GM08714 (cell line): ENCODE measurements at regions not wholly inside any gene's neighbourhood (a gene's known extent, or its start where the extent isn't known, plus 50 kb on each side); places are given as distances from the start of the nearest gene placed in this dataset.

Source experiments
- H3K4me3 ChIP-seq: fragments of 200-500 bp; sonication (Bioruptor generic); 2 replicates; pipeline ENCODE4 v1.5.1; 2014; ENCODE audit warnings: mild to moderate bottlenecking, low read length, inconsistent platforms
- ZNF274 ChIP-seq: IDR thresholded peaks from 2 replicates; pipeline ENCODE4 v1.6.1; 2012; ENCODE audit warnings: mild to moderate bottlenecking, low read depth, low read length

DNA sequence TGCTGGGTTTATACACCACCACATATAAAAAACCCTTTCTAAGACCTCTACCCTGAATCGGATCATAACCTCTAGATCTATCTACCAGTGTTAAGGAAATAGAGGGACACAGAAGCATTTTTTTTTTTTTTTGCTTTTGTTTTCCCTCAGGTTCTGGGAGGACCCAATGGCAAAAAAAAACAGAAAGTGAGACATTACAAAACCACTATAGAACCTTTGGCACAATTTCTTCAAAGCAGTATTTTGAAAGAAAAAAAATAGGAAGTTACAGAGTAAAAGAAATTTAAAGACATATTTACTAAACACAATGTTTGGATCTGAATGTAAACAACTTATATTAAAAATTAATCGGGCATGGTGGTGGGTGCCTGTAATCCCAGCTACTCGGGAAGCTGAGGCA is 1258.7 kb upstream of the GJE1 start:
- no peak for TF ChIP-seq ZNF274
- H3K4me3 ChIP-seq, result no peak overlapping the region

DNA sequence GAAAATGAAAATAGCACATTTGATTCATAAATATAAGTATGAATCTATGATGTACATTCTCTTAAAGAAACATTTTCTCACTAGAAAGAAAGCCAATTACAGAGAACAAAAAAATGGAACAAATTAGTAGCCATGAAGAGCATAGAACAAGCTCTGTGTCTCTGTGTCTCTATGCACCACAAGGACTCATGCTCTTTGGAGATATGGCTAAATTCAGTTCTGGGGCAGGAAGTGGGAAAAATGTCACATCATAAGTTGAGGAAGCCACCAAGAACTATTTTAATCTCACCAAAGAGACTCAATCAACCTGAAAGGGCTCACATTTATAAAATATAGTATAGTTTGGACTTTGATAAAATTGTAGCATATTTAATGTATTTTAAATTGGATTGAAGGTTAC is 1259.8 kb upstream of the GJE1 start:
- H3K4me3 ChIP-seq, result no peak overlapping the region
- TF ChIP-seq ZNF274, result no peak

DNA sequence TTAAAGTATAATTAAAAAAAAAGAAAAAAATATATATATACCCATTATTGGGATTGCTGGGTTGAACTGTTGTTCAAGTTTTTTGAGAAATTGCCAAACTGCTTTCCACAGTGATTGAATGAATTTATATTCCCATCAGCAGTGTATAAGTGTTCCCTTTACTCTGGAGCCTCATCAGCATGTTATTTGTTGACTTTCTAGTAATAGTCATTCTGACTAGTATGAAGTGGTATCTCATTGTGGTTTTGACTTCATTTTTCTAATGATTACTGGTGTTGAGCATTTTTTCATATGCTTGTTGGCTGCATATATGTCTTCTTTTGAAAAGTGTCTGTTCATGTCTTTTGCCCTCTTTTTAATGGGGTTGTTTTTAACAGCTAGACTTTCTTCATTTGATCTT is 1260.8 kb upstream of the GJE1 start:
- no peak for TF ChIP-seq ZNF274
- no peak overlapping the region for H3K4me3 ChIP-seq

DNA sequence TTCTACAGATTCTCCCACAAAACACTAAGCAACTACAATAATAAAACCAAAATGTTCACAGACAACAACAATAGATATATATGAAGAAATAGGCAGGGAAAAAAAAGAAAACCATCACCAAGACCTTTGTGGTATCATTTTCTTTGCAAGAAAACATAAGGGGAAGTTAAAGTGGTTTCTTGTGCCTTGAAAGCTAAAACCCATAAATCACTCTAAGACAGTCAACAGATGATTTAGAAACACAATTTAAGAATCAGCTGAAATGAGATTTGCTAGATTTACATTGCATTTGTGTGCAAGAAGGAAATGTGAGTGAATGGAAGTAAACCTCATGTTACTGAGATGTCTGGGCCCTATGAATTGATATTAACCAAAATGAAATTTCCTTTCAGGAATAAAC is 1265.4 kb upstream of the GJE1 start:
- TF ChIP-seq ZNF274, result no peak
- no peak overlapping the region for H3K4me3 ChIP-seq

DNA sequence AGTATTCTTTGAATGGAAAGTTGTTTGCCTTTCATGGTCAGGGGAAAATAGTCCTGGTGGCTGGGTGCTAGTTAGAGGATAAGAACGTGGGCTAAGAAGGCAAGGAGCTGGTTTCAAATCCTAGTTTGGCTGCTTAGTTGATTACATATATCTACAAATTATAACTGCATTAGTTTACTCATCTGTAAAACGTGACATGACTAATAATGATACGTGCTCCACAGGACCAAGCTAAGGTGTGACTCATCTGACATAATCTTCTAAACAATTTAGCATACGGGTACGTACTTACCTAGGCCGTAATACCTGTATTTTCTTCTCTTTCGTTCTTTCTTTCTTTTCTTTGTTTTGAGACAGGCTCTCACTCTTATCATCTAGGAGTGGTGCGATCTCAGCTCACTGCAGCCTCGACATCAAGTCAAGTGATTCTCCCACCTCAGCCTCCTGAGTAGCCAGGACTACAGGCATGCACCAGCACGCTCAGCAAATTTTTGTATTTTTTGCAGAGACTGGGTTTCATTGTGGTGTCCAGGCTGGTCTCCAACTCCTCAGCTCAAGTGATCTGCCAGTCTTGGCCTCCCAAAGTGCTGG is 1274.2 kb upstream of the GJE1 start:
- no peak overlapping the region for H3K4me3 ChIP-seq
- TF ChIP-seq ZNF274, result no peak

DNA sequence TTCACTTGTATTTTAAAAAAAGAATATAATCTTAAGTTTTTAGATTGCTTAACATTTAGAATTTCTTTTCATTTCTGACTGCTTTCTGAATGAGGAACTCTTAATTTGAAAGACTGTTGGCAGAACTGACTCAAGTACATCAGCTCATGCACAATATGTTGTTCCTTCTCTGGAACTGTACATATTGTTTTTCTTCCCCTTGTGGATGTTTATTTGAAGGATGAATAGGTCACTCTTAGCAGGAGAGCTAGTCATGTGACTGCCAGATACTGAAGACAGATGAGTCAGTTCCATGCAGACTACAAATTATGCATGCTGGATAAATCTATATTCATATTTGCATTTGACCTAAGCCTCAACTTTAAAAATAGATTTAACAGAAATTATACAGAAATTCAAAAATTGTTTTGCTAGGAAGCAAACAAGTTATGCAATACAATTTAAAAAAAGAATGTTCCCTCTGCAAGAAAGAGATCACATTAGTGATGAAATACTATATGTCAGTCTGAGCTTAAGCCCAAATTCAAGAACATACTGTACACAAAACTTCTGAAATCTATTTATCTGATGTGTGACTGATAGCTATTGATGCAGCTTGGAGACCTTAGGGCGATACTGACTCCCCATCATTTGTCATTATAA is 1274.9 kb upstream of the GJE1 start:
- H3K4me3 ChIP-seq, result no peak overlapping the region
- no peak for TF ChIP-seq ZNF274

DNA sequence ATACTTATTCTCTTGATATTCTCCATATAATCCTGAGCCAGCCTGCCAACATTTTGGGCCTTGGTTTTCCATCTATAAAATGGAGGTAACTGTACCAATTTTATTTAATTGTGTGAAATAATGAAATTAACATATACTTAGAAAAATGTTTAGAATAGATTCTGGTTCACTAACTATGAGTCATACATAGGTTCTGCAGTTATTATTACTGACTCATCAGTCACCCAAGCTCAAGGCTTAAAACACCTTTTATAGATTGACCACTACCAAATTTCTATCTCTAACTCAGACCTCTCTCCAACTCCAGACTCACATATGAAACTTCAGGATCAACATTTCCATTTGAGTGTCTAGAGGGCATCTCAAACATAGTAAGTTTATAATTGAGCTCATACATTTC is 1277.2 kb upstream of the GJE1 start:
- no peak for TF ChIP-seq ZNF274
- no peak overlapping the region for H3K4me3 ChIP-seq

DNA sequence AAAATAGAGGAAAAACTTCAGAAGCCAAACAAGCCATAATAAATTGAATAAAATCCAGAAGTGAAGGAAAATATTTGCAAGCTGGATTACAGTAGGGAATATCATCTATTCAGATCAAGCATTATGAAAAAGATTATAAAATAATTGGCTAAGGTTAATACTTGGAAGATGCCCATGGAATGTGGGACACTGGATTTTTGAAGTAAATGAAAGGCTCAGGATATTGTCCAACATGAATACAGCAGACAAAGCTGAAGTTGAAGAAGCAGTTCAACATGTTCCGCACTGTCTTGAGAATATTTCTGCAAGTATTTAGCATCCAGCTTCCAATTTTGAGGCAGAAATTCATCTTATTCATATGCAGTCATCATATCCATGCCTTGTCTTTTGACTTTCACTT is 1278.4 kb upstream of the GJE1 start:
- TF ChIP-seq ZNF274, result no peak
- H3K4me3 ChIP-seq, result no peak overlapping the region

DNA sequence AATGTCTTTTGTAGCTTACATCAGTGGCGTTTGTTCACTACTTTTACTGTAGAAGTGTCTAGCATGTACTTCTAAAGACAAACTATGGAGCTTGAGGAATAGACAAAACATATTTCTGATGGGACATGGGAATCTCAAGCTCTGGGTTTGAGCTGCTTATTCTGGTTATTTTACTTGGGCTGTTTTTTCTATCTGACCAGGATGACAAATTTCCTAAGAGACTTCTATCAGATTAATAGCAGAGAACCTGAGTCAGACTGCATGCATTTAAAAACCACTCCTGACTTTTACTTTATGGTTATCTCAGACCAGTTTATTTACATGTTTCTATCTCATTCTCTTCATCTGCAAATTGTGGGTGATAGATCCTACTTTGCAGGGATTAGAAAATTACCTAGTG is 1282.3 kb upstream of the GJE1 start:
- TF ChIP-seq ZNF274, result no peak
- no peak overlapping the region for H3K4me3 ChIP-seq

DNA sequence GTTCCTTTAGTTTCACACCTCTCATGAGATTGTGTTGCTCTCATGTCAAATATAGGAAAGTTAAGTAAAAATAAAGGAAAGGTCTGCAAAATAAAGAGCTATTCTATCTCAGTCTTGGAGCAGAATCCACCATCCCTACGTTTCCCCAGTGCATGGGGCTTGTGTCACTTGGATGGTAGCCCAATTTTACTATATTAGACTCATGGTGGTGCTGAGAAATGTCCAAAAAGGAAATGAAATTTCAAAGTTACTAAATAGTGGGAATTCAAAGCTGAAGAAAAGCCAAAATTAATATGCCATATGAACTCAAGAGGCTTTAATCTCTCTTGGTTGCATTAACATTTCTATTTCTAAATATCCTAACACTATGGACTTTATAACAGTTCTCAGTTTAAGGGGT is 1283.3 kb upstream of the GJE1 start:
- no peak for TF ChIP-seq ZNF274

DNA sequence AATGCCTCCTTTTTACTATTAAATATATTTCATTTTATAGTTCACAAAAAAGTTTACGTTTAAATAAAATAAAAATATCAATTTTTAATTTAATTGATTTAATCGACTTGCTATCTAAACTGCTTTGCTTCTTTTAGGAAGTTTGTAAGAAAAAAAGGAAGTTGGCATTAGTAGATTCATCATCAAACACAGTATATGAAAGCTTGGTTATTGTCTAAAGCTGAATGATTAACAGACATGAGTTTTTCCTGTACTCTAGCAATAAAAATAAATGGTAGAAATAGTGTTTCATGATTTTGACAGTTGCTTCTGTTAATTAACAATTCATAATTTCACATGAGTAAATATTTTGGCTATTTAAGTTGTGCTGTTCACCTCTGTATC is 1285.5 kb upstream of the GJE1 start:
- no peak for TF ChIP-seq ZNF274
- H3K4me3 ChIP-seq, result no peak overlapping the region

More for the DNA sequence above, 1283.3 kb upstream of the GJE1 start:
- no peak overlapping the region for H3K4me3 ChIP-seq

DNA sequence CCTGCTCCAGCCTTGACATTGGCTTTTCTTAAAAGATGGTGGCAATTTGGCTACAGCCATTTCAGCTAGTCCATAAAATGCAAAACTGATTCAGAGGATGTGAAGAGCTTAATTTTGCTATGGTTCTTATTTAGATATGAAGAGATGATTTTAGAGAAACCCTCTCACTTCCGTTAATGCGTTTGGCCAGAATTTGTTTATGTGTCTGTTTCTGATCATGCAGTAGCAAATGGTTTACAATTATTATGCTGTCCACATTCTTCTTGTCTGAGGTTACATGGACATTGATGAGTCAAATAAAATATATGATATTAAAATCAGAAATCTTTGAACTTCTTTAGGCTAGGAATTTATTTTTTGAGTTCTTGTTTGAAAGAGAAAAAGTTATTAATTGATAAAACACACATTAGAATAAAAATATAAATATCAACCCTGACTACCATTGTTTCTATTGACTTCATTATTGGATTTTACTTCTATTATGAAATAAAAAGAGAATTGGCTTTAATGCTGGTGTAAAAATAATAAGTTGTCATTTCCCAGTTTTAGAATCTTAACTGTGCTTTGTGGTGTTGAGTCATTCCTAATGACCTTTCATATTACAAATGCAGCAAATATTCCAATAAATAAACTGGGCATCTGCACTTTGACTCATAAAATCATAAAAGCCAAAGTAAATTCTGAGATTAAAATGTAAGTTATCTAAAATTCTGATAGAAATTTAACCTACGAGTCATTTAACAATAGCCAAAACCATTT is 1286.0 kb upstream of the GJE1 start:
- TF ChIP-seq ZNF274, result no peak
- H3K4me3 ChIP-seq, result no peak overlapping the region

DNA sequence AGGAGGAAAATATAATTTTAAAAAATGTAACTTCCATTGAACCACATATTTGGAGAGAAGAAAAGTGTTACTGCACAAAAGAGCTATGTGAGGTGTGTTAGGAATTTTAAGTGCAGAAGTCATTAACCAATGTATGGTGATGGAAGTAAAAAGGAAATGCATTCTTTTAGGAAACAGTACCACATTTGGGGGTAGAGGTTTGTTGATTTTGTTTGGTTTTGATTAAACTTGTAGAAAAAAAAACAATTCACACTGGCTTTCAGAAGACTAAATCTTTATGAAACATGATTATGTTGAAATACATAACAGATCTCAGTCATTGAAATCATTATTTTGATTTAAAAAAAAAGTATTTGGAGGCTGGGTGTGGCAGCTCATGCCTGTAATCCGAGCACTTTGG is 1287.0 kb upstream of the GJE1 start:
- H3K4me3 ChIP-seq, result no peak overlapping the region
- no peak for TF ChIP-seq ZNF274

DNA sequence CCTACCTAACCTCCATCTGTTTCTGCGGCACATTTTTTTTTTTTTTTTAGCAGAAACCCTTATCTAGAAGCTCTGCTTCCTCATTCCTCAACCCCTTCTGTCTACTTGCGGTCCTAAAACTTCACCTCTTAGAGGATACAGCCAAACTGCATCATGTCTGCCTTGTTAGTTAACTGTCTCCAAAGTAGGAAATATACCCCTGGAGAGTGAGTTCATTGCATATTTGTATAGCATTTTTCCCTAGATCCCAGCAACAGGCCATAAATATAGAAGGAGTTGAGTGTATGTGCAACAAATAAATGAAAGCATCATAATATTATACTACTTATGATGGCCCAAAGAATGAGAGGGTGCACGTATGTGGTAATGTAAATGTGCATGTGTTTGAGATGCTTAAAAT is 1288.6 kb upstream of the GJE1 start:
- no peak for TF ChIP-seq ZNF274
- no peak overlapping the region for H3K4me3 ChIP-seq

DNA sequence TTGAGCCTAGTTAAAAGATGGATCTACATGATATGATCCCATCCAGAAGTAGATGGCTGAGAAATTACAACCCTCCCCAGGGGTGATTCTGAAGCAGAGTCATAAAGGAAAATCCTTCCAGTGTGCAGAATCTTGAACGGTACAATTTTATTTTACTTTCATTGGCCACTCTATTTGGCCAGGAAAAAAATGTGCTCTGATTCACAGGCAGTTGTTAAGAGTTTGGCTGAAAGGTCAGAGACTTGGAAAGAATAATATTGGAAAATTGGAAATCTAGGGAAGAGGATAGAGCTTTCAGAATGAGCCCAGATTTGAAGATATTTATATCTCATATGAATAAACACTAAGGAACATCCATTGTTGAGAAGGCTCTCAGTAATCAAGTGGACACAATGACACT is 1299.3 kb upstream of the GJE1 start:
- no peak overlapping the region for H3K4me3 ChIP-seq
- no peak for TF ChIP-seq ZNF274

DNA sequence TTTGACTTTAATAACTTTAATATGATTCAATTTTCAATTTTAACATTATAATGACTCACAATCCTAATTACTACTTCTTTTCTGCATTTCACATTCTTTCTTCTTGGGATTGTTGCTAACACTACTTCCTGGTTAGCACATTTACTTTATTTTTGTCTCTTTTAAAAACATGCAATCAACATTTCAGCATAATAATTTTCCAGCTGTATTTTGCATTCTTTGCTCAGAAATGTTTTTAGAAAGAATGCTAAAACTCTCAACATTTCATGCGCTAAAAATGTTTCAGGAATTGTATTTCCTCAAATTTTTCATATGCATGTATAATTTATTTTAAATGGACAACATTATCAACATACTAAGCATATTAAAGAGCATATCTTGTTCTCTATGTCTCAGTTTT is 1302.1 kb upstream of the GJE1 start:
- H3K4me3 ChIP-seq, result no peak overlapping the region
- TF ChIP-seq ZNF274, result no peak

DNA sequence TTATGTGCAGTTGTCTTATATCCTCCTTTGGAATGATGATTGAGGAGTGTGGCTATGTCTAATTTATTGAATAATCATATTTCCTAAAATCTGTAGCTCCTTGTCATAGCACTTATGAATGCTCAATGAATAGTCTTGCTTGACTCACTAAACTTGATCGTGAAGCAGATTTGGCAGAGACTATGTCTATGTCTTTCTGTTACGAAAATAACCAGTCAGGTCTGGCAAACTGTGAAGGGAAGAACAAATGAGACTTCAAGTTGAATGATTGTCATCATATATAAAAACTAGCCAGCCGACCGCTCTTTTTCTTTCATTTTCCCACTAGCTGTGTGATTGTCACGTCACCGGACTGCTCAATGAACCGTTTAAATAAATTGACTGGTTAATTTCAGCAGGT is 1303.9 kb upstream of the GJE1 start:
- no peak overlapping the region for H3K4me3 ChIP-seq
- no peak for TF ChIP-seq ZNF274
